ENCODE measurements at regions not wholly inside any gene's neighbourhood (a gene's known extent, or its start where the extent isn't known, plus 50 kb on each side); places are given as distances from the start of the nearest gene placed in this dataset.
A peak's percentile ranks its signal among the peaks of the same experiment; 100 is the strongest.

DNA sequence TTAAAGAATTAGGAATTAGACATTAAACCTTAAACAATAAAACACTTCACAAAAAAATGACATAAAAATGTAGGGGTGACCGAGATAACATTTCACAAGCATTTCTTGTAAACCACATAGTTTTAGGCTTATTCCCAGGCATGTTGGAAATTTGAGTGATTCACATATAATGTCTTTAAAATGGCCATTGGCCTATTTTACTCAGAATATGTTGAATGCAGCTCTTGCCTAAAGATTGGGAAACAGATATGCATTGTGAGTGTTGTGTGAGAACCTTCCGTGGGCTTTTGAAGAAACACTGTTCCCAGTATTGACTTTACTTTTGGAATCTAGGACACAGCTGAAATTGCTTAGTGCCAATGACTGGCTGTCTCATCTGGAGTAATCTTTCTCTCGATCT, 79.6 kb downstream of the ARL5B start:
- no peak for DNase-seq
- Mint-ChIP-seq H3K4me1 (no peaks in the 10 kb centered on the region), H3K36me3 (ENCODE audit: low read depth) (no peaks in the 10 kb centered on the region), H3K4me3 (no peak overlapping the region), H3K27ac (no peak overlapping the region), H3K27me3 (ENCODE audit: insufficient read depth) (no peaks in the 10 kb centered on the region), H3K9me3 (peaks cover 5% of the 10 kb centered on the region)
- H3K27me3 ChIP-seq (ENCODE audit: control insufficient read depth, insufficient read depth, low read length, poor library complexity, severe bottlenecking) = no peaks in the 10 kb centered on the region
- TF ChIP-seq, protein P1, sequence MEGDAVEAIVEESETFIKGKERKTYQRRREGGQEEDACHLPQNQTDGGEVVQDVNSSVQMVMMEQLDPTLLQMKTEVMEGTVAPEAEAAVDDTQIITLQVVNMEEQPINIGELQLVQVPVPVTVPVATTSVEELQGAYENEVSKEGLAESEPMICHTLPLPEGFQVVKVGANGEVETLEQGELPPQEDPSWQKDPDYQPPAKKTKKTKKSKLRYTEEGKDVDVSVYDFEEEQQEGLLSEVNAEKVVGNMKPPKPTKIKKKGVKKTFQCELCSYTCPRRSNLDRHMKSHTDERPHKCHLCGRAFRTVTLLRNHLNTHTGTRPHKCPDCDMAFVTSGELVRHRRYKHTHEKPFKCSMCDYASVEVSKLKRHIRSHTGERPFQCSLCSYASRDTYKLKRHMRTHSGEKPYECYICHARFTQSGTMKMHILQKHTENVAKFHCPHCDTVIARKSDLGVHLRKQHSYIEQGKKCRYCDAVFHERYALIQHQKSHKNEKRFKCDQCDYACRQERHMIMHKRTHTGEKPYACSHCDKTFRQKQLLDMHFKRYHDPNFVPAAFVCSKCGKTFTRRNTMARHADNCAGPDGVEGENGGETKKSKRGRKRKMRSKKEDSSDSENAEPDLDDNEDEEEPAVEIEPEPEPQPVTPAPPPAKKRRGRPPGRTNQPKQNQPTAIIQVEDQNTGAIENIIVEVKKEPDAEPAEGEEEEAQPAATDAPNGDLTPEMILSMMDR (conservative IDR thresholded peaks at IDR 0.05) = no peak
- 92 to 100% methylated on average over 2 to 3 of the region's 3 CpGs for WGBS, 2 experiments (ENCODE audit: insufficient coverage in 1 of 2, insufficient read length in 1 of 2)
- H3K9ac ChIP-seq (ENCODE audit: extremely low read depth, low read length, poor library complexity, severe bottlenecking) = no peak overlapping the region
- H3K4me1 ChIP-seq (ENCODE audit: control insufficient read depth, insufficient read depth, low read length) = no peaks in the 10 kb centered on the region
- no peak overlapping the region for H3K27ac ChIP-seq (ENCODE audit: low read depth, low read length)
- no peaks in the 10 kb centered on the region for H3K36me3 ChIP-seq (ENCODE audit: control insufficient read depth, insufficient read depth, low read length)
- H3K9me3 ChIP-seq (ENCODE audit: control insufficient read depth, low read length) = peaks cover 8% of the 10 kb centered on the region
- no peak overlapping the region for H3K4me3 ChIP-seq (ENCODE audit: low read length)

DNA sequence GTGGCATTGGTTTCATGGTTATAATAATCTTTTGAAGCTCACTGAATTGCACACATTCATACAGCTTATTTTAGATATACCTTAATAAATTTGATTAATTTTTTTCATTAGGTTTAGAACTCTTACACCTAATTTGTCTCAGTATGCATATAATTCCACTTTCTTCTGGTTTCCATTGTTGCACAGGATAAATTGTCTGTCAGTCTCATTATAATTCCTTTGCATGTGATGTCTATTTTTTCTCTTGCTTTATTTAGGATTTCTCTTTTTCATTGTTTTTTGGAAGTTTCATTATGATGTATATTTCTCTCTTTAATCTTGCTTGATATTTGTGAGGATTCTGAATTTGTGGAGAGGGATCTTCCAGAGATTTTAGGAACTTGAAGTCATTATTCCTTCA, 84.7 kb downstream of the ARL5B start:
- Mint-ChIP-seq H3K9me3 (peaks cover 10% of the 10 kb centered on the region), H3K27ac (no peak overlapping the region), H3K27me3 (ENCODE audit: insufficient read depth) (no peaks in the 10 kb centered on the region), H3K36me3 (ENCODE audit: low read depth) (no peaks in the 10 kb centered on the region), H3K4me1 (peaks cover 2% of the 10 kb centered on the region), H3K4me3 (no peak overlapping the region)
- no peak overlapping the region for H3K9ac ChIP-seq (ENCODE audit: extremely low read depth, low read length, poor library complexity, severe bottlenecking)
- H3K27ac ChIP-seq (ENCODE audit: low read depth, low read length) = no peak overlapping the region
- DNase-seq = no peak
- TF ChIP-seq, protein P1 (conservative IDR thresholded peaks at IDR 0.05) = no peak
- H3K4me3 ChIP-seq (ENCODE audit: low read length) = no peak overlapping the region
- H3K27me3 ChIP-seq (ENCODE audit: control insufficient read depth, insufficient read depth, low read length, poor library complexity, severe bottlenecking) = no peaks in the 10 kb centered on the region
- peaks cover 17% of the 10 kb centered on the region for H3K9me3 ChIP-seq (ENCODE audit: control insufficient read depth, low read length)
- no peaks in the 10 kb centered on the region for H3K36me3 ChIP-seq (ENCODE audit: control insufficient read depth, insufficient read depth, low read length)
- H3K4me1 ChIP-seq (ENCODE audit: control insufficient read depth, insufficient read depth, low read length) = no peaks in the 10 kb centered on the region

GRCh38 chr10:18753312-18753895, 94.2 kb downstream of the ARL5B start:
- Histone ChIP-seq H3K9me3 (ENCODE audit: control insufficient read depth, low read length) (no peaks in the 10 kb centered on the region), H3K27me3 (ENCODE audit: control insufficient read depth, insufficient read depth, low read length, poor library complexity, severe bottlenecking) (no peaks in the 10 kb centered on the region), H3K4me1 (ENCODE audit: control insufficient read depth, insufficient read depth, low read length) (no peaks in the 10 kb centered on the region), H3K9ac (ENCODE audit: extremely low read depth, low read length, poor library complexity, severe bottlenecking) (no peak overlapping the region), H3K36me3 (ENCODE audit: control insufficient read depth, insufficient read depth, low read length) (no peaks in the 10 kb centered on the region), H3K4me3 (ENCODE audit: low read length) (no peak overlapping the region), H3K27ac (ENCODE audit: low read depth, low read length) (no peak overlapping the region)
- H3K4me1 Mint-ChIP-seq = peaks cover 4% of the 10 kb centered on the region
- DNase-seq = no peak
- no peaks in the 10 kb centered on the region for H3K36me3 Mint-ChIP-seq (ENCODE audit: low read depth)
- H3K27ac Mint-ChIP-seq = peak overlapping the region; percentile 11
- H3K27me3 Mint-ChIP-seq (ENCODE audit: insufficient read depth) = no peaks in the 10 kb centered on the region
- WGBS, 2 experiments (ENCODE audit: insufficient coverage in 1 of 2, insufficient read length in 1 of 2) = 70% methylated on average over 4 to 11 of the region's 11 CpGs
- no peak overlapping the region for H3K4me3 Mint-ChIP-seq
- H3K9me3 Mint-ChIP-seq = no peaks in the 10 kb centered on the region
- TF ChIP-seq, protein P1 (conservative IDR thresholded peaks at IDR 0.05) = no peak
